CD4-positive, alpha-beta T cell treated with Interleukin-1 beta for 1 hour (primary cell): ENCODE measurements at regions not wholly inside any gene's neighbourhood (a gene's known extent, or its start where the extent isn't known, plus 50 kb on each side); places are given as distances from the start of the nearest gene placed in this dataset.

Experiments
- DNase-seq, 2 donors: peaks; one replicate each; pipeline ENCODE4 v3.0.0-alpha.2; 2020 to 2022

DNA sequence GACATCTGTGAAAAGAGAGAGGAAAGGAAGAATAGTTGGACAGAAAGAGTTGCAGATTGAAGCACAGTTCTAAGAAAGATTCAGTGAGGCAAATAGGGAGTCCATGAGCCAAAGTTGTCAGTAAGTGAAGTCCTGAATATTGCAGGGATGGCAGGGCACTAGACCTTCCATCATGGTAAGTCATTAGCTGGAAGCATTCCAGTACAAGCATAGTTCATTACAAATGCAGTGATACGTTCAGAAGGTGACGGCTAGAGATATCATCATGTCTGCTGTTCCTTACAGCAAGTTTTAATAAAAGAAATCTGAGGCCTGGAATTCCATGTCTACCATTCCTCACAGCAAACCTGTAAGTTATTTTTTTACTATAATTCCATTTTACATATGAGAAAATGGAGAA lies 720.1 kb downstream of the GBE1 start:
- no peak for DNase-seq

DNA sequence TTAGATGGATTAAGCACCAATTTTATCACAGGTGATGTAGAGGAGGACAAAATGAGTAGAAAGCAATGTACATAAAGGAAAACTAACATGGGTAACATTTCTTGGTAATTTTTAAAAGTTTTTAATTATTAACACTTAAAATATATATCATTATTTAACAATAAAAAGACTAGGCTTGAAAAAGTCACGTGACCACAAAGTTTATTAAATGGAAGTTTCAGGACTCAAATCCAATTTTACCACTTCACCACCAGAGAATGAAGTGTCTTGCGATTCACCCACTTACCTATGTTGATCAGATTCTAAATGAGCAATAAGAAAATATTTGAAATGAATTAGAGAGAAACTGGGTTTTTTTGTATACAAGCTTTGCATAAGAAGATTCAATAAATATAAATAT lies 721.3 kb downstream of the GBE1 start:
- no peak for DNase-seq

DNA sequence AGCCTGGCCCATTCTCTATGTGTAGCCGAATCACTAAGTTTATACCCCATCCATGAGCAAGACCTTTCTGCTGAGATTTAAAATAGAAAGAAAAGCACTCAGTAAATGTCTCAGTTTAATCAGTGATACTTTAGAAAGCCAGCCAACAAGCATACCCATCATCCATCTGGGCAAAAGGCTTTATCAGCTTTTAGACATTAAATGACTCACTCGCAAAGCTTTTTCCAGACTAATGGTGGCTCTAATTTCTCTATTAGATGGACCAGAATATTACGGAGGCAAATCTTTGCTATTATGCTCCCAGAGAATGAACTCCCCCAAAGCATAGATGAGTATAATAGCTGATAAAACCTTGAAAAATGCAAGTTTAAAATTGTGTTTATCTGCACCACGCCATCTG lies 727.8 kb downstream of the GBE1 start:
- no peak for DNase-seq

DNA sequence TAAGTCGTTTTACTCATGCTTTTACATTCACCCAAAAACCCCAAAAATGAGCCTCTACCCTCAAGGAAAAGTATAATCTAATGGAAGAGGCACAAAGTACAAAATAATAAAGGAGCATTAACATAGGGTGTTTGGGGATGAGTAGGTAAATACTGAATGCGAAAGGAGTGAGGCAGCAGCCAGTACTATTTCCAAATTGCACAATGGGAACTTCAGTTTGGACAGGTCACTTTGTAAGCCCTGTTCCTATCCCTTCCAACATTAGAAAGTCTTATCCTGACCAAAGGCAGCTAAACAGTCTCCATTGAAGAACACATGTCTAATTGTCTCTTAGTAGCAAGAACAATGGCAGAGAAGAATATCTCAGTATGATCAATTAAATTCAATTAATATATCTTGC lies 728.3 kb downstream of the GBE1 start:
- no peak for DNase-seq

DNA sequence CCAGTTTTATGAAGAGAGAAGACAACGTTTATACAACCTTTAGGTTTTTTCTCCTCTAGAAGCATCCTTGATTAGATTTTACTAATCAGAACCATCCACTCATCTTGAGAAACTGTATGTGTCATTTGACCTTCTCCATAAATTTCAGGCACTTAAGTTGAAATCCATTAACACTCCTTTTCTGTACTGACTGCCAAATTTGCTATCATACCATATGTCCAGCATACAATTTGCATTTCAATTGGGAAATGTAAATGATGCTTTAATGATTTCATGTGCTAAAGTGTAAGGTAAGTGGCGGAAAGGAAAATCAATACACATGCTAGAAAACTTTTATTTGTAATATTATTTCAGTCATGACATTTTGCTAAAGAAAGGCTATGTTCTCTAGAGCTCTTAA lies 731.6 kb downstream of the GBE1 start:
- DNase-seq = no peak

DNA sequence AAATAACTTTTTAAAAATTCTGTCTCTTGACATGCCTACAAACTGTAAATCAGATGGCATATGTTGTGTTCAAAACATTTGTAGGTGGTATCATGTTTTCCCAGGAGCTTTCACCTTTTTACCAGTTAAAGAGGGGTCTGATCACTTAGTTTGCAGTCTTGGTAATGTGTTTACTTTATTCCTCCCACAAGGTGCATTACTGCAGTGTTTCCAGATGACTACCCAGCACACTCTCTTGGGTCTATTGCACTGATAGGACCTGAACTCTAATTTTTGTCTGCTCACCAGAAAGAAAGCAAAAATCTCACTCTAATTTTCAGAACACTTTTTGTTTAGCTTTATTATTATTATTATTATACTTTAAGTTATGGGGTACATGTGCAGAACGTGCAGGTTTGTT lies 734.1 kb downstream of the GBE1 start:
- DNase-seq = no peak

DNA sequence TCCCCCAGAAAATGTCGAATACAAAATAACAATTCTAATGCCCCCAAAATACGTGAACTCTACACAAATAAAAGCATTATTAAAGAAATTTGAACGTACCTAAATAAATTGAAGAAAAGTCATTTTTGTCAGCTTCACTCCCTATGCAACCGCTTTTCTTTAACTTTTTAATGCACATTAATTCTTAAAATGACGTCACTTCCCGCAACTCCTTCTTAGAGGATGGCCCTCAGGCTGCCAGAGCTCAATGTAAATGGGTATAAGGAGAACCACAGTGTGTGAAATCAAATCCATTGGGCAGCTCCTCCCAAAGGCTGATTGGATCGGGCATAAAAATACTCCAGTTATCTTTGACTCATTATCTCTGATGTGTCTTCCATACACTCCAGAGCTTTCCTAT lies 736.9 kb downstream of the GBE1 start:
- DNase-seq = no peak

DNA sequence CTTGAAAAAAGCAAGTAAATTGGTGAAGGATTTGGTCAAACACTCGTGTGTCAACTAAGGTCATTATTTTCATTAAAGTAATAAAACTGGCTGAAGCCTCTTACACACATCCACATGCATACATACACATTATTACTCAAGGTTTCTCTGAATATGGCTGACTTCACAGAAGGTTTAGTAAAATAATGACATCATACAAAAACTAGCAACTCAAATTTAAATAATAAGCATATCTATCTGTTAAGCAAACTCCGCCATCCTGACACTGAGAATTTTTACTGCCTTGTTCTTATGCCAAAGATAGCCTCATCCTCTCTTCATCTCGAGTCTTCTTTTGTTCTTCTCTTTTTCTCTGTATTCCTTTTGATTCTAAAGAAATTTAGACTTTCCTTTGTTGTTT lies 739.1 kb downstream of the GBE1 start:
- no peak for DNase-seq

DNA sequence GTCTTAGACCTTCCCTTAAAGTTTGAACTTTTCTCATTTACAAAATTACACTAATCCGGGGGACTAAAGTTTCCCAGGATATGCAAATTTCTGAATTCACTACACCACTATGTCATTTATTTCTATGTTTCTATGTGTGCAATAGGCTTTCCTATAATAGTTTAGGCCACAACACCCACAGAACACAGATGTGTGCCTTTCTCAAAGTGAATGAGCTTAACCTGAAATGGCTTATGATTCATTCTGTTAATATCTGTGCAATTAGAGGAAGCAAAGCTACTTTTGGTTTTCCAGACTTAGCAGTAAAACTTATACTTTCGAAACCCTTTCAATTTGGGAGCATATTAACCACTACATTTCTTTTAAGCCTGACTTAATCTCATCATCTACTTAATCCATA lies 748.1 kb downstream of the GBE1 start:
- DNase-seq = no peak

DNA sequence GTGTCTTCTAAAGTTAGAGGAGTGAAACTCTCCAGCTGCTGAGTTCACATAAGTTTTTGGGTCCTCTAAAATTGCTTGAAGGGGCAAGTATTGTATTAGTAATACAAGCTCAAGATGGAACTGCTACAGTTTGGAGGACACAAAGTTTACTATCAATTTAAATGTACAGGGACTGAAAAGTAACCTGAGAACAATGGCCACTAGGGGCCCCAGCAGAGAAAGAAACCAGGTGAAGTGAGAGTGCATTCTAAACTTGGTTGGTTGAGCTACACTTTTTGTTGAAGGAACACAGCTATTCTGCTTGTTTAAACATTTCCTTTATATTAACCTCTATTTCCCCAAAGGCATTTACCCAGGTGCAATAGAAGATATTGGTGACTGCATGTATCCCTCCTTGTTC lies 755.5 kb downstream of the GBE1 start:
- DNase-seq = no peak

DNA sequence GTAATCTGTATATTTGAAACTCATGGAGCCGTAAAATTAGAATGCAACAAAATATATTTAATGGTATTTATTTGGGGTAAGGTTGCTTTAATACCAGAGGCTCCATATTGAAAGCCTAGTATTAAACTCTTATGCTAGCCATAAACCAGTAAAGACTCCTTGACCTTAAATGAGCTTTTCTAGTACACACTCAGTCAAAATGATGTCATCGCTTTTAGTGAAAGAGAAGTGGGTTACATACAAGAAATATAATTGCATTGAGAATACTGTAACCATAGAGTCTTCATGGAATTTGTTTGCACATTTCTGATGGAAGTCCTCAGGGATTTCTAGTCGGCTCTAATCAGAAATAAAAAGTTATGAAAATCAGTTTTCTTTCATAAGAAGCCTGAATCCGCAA lies 757.6 kb downstream of the GBE1 start:
- no peak for DNase-seq

DNA sequence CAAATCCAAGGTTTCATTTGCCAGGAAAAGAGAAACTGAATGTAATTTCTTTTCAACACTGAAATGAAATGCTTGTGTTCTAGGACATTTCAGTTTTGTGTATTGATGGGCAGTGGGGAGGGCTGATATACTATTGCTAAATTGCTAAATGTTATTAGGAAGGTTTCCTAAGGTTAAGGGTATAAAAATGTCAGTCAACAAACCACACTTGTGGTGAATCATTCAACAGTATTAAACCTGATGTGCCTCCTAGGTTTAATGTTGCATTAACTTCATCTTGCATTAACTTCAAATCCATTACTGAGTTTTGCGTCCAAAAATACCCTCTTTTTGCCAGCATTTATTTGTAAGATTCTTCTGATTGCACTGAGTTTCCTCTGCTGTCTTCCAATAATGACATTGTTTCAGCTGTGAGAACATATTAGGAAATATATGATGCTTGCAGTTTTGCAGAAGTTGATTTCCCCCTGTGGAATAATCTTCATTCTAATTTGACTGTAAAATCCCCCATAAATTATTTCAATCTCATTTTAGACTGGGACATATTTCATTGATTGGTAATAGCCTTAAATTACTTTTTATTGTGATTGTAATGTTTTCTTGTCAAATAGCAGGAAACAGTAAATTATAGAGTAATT lies 758.3 kb downstream of the GBE1 start:
- no peak for DNase-seq

DNA sequence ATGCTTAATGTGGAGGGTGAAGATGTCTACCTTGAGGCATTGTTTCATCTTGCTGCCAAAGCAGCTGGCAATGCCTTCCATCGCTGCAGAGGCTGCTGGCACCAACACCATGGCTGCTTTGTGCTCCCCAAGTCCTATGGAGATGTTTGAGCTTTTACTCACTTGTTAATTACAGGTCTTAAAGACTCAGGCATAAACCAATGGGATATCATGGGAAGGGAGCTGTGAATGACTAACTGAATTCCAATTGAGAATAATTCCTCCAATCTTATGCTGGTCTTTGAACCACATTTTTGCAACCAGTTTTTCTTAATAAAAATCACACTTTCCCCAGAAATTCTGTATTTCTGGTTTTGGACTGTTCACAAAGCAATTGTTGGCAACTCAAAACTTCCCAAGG lies 762.0 kb downstream of the GBE1 start:
- DNase-seq = no peak

DNA sequence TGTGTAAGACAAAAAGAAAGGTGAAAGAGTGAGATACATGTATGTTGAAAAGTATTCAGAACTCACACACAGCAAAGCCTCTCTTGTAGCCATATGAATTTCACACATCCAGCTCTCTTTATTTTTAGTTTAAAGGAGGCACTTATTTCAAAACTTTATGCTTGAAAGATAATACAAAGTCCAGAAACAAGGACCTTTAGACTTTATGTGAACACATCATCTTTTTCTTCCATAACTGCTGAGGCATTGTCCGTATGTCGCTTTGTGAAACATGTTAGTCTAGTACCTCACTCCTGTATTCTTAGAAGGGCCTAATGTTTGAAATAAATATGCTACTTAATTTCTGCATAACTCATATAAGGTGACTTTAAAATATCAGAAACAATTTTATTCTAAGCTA lies 763.4 kb downstream of the GBE1 start:
- no peak for DNase-seq

DNA sequence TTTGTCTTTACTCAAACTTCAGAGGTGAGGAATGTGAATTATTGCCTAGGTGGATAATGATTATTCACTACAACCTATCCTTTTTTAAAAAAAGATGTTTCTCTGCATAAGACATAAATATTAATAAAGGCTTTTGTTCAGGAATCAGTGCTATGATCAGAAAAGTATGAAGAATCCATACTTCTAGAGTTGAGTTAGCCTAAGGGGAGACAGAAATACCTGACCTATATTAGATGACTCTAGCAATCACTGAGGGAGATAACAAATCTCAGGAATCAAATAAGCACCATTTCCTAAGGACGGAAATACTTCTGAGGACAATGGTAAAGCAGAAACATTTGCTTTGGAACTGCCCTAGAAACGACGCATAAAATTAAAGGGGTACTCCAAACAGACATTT lies 763.8 kb downstream of the GBE1 start:
- DNase-seq = no peak

DNA sequence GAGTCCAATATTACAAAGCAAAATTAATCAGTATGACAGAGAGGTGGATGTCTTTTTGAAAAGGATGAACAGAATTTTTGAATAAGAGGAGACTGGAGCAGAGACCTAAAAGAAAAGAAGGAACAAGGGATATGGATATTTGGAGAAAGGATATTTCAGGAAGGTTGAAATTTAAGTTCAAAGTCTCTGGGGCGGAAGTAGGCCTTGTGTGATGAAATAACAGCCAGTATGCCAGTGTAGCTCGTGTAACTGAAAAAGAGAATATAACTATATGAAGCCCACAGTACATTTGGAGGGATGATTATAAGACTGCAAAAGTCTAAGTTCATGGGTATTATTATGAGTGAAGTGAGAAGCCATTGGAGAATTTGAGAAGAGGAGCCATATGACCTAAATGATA lies 766.7 kb downstream of the GBE1 start:
- DNase-seq = no peak

DNA sequence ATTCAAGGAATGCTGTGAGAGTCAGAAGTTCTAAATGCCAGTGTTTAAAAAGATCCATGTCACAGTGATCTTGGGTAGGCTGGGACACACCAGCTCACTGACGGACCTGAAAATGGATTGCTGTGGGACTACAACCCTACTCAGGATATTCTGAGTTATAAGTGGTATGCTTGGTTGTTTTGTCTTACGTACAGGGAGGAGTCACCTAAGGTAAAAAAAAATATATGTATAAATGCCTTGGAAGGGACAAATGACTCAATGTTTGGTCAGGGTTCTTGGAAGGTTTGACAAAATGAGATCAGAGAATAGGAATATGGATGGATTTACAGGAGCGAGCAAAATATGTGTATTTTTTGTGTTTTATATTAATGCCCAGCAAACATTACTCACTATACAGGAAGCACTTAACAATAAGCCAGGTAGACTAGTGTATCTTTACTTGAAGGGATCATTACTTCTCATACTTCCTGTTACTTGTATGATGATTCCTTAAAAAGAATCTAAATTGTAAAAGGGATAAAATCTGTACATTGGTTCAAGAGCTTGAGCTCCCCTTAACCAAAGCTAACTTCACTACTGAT lies 767.3 kb downstream of the GBE1 start:
- DNase-seq = no peak

DNA sequence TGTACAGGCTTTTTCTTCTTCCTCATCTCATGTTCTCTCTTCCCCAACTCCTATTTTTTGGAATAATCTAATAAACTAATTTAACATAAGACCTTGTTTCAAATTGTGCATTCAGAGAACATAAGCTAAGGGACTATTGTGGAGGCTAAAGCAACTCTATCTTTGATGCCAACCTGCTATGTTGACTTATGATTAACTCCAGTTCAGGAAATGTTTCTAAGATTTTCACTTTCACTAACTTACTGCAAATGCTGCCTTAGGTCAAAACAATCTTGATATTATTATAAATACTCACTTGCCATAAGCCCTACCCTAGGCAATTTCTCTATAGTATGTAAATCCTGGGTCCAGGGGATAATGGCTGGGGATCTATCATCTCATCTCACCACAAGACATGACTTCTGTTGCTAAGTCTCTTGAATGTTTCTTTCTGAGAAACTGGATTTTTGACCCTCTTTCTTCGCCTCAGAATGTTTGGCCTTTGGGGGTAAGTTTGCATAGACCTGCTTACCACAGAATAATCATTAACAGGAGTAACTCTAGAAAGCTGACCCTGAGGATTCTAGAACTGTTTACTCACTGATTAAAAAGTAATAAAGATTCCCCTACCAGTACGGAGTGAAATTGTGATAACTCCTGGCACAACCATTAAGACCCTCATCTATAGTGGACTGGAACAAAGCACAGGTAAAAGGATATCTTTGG lies 768.1 kb downstream of the GBE1 start:
- DNase-seq = no peak

DNA sequence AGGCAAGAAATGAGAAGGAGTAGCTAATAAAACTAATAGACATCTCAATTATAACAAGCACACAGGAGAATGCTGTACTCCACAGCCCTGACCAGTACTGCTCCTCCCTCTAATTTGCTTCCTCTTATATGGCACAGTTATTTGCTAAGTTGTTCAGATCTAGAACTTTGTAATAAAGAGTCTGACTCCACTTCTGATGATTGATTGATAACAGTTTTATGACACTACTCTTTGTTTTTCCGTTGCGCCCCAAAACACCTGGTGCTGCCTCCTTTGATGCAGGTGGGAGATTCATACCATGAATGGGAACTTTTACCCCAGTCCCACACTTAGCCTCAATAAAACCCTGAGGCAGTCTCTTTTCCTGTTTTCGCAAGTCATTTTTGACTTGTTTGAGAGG lies 777.7 kb downstream of the GBE1 start:
- no peak for DNase-seq

DNA sequence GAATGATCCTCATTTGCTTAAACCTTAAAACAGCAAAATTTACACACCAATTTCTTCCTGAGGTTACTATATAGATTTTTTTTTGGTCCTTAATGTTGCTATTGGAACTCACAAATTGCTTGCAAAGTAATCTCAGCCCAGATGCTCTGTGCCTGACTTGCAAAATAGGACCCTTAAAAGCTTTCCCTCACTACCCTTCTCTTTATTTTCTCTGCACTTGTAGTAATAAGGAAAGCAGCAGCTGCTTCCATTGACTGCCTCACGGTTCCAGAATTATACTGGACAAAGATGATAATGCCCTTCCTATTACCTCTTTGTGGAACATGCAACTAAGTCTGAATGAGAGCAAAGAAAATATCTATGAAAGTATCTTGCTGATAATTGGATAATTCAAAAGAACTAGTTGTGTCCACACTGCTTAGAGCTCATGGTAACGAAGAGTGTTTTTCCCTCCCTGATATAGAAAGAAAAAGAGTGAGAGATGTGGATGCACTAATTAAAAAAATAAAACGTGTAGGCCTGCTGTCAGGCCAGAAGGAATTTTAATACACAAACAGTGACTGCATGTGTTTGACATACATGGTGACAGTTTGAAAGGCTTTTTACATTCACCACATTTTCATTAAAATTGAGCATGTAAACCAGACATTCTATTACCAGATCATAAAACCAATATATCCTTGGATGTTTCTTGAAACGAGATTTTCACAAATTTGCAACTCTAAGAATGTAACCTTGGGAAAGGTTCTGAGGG lies 783.1 kb downstream of the GBE1 start:
- no peak for DNase-seq

DNA sequence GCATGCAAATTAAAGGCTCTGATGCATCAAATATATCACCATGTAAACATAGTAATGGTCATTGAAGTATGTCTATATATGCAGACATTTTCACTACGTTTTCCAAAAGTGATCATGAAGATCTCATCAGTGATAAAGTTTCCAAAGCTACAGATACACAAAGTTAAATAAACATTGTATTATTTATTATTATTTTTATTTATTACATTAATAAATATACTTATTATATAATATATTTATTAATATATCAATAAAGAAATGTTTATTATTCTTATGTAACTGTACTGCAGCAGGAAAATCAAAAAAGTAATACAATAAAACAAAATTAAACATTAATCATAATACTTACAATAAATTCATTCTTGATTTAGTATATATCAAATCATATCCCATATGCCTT lies 791.2 kb downstream of the GBE1 start:
- DNase-seq = no peak

DNA sequence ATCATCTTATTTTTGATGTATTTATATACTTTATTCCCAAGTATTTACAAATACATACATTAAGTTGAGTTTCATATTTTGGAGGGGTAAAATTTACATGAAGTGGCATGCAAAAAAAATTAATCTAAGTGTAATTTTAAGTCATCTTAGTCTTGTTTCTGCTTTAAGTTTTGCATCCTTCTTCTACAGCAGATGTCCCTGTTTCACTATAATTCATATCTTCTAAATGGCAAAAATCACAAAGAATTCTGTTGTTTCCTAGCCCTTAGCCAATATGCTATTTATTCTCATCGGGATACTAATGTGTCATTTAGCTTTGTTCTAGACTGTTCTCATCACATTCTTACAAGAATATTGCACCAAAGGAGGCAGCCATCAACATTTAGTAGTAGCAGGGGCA lies 831.9 kb downstream of the GBE1 start:
- no peak for DNase-seq

DNA sequence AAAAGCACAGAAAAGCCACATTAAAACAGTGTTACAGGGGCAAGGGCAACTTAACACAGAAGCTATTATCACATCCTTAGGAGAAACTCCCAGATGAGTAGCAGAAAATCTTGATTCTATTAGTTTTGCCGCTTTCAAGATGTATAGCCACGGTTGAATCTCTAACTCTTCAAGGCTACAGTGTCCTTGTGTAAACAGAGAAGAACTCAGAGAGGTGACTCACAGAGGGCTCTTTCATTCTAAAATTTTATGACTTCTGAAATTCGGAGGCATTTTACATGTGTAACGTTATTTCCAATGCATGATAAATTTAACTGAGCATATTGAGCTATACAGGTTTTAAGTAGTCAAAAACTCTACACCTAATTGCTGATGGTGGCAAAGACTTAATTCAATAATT lies 846.6 kb downstream of the GBE1 start:
- no peak for DNase-seq

DNA sequence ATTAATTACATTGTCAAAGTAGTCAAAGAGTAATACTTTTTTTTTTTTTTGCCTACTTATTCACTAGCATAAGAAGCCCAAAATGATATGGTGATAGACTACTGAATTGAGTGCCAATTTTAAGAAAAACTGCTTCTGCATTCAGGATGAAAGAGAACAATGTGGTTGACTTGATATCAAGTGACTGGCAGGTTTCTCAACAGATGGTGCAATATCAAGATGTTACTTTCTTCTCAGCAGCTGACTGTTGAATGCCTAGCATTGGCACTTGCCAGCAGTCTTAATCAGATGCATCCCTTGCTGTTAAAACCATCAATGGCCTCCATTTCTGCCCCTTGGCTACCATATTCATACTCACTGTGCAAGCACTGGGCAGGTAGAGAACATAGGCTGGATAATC lies 863.2 kb downstream of the GBE1 start:
- no peak for DNase-seq
